BLaER1 (cell line): ENCODE measurements at regions not wholly inside any gene's neighbourhood (a gene's known extent, or its start where the extent isn't known, plus 50 kb on each side); places are given as distances from the start of the nearest gene placed in this dataset.

Experiments used
- H3K27ac ChIP-seq: shearing (Covaris generic); formaldehyde crosslinking; 2 replicates; pipeline ENCODE4 v1.8.1; 2022
- H3K27me3 ChIP-seq: shearing (Covaris generic); formaldehyde crosslinking; 2 replicates; pipeline ENCODE4 v1.8.1; 2022
- H3K36me3 ChIP-seq: shearing (Covaris generic); formaldehyde crosslinking; 2 replicates; pipeline ENCODE4 v1.8.1; 2022
- H3K4me1 ChIP-seq: shearing (Covaris generic); formaldehyde crosslinking; 2 replicates; pipeline ENCODE4 v1.8.1; 2022
- H3K4me2 ChIP-seq: shearing (Covaris generic); formaldehyde crosslinking; 2 replicates; pipeline ENCODE4 v1.8.1; 2022
- H3K4me3 ChIP-seq: shearing (Covaris generic); formaldehyde crosslinking; 2 replicates; pipeline ENCODE4 v1.8.1; 2022
- H3K9ac ChIP-seq: shearing (Covaris generic); formaldehyde crosslinking; 2 replicates; pipeline ENCODE4 v1.8.1; 2022
- H3K9me3 ChIP-seq: shearing (Covaris generic); formaldehyde crosslinking; 2 replicates; pipeline ENCODE4 v1.8.1; 2022
- H4K20me1 ChIP-seq: shearing (Covaris generic); formaldehyde crosslinking; 2 replicates; pipeline ENCODE4 v1.8.1; 2022
- Cebpa-rat ChIP-seq: shearing (Covaris generic); IDR thresholded peaks from 2 replicates; pipeline ENCODE4 v1.8.1; 2022

DNA sequence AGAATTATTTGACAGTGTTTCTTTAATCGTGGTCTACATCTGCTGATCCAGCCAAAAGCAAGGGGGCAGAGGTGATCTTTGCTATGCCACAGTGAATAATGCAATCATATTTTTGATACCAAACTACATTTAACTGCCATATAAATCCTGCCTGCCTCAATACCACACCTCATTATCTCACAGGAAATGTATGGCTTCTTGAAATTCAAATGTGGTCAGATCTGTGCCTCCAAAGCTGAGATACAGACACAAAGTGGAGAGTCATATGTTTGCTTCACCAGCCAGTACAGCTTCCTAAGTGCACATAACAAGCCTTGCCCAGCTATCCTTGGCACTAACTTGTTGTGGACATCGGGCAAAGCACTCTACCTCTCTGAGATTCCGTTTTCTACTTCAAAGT, 250.0 kb upstream of the NFIA start:
- Histone ChIP-seq H3K4me2 (peak overlapping the region; percentile 74), H3K9ac (no peak overlapping the region), H3K27me3 (no peaks in the 10 kb centered on the region), H3K27ac (no peak overlapping the region), H4K20me1 (no peaks in the 10 kb centered on the region), H3K36me3 (no peaks in the 10 kb centered on the region), H3K4me1 (peaks cover 23% of the 10 kb centered on the region), H3K4me3 (no peak overlapping the region), H3K9me3 (no peaks in the 10 kb centered on the region)
- no peak for TF ChIP-seq Cebpa-rat

DNA sequence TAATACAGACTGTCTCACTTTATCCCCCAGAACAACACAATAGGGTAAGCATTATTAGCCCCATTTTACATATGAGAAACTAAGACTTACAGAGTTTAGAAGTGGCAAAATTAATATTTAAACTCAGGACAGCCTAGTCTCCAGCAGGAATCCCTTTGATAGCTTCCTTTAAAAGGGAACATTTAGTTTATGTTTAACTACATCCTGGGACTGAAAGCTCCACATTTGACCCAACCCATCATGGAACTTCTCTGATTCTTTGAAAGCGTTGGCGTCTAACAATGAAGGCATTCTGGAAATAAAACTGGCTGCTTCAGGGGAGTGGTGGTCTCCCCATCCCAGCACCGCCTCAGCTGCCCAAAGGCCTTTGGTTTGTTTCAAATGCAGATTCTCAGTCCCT, 250.6 kb upstream of the NFIA start:
- peak overlapping the region; percentile 74; the same call in 1 of the 2 replicates for H3K4me2 ChIP-seq
- no peak for TF ChIP-seq Cebpa-rat
- H3K27me3 ChIP-seq: no peaks in the 10 kb centered on the region

DNA sequence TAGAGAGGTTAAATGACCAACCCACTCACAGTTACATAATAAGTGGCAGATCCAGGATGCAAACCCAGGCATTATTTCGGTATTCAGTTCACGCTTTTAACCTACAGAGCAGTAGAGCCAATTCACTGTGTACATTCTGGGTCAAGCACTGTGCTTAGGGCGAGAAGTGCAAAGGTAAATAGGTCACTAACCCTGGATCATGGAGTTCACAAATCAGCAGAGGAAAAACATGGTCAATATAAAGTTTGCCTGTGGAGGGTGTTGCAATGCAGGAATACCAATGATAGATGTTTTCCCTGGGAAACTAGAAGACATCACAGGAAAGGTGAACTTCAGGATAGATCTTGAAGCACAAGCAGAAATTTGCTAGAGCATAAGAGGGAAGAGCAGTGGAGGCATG, 253.4 kb upstream of the NFIA start:
- H3K4me1 ChIP-seq: peaks cover 22% of the 10 kb centered on the region
- H3K36me3 ChIP-seq: no peaks in the 10 kb centered on the region
- H3K4me3 ChIP-seq: no peak overlapping the region
- no peak overlapping the region for H3K27ac ChIP-seq
- H4K20me1 ChIP-seq: no peaks in the 10 kb centered on the region
- no peaks in the 10 kb centered on the region for H3K9me3 ChIP-seq
- no peak overlapping the region for H3K9ac ChIP-seq
- no peak for TF ChIP-seq Cebpa-rat
- H3K27me3 ChIP-seq: no peaks in the 10 kb centered on the region
- H3K4me2 ChIP-seq: no peak overlapping the region

More for the DNA sequence above, 250.6 kb upstream of the NFIA start:
- Histone ChIP-seq H3K36me3 (no peaks in the 10 kb centered on the region), H3K9me3 (no peaks in the 10 kb centered on the region), H4K20me1 (no peaks in the 10 kb centered on the region), H3K9ac (no peak overlapping the region), H3K4me1 (peaks cover 23% of the 10 kb centered on the region), H3K27ac (no peak overlapping the region), H3K4me3 (no peak overlapping the region)

DNA sequence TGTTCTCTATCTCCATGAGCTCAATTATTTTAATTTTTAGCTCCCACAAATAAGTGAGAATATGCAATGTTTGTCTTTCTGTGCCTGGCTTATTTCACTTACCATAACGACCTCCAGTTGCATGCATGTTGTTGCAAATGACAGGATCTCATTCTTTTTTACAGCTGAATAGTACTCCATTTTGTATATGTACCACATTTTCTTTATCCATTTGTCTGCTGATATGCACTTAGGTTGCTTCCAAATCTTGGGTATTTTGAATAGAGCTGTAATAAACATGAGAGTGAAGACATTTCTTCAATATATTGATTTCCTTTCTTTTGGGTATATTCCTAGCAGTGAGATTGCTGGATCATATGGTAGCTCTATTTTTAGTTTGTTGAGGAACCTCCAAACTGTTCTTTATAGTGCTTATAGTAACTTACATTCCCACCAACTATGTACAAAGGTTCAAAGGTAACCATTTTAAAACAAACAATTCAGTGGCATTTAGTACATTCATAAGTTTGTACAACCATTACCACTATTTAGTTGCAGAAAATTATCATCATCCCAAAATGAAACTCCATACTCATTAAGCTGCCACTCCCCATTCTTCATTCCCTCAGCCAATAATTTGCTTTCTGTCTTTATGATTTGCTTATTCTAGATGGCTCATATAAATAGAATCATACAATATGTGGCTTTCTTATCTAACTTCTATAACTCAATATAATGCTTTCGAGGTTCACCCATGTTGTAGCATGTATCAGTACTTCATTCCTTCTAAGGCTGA, 255.9 kb upstream of the NFIA start:
- H3K4me2 ChIP-seq: no peak overlapping the region
- H3K9me3 ChIP-seq: no peaks in the 10 kb centered on the region
- H3K36me3 ChIP-seq: no peaks in the 10 kb centered on the region
- no peaks in the 10 kb centered on the region for H3K4me1 ChIP-seq
- no peaks in the 10 kb centered on the region for H3K27me3 ChIP-seq
- H3K4me3 ChIP-seq: no peak overlapping the region
- H4K20me1 ChIP-seq: no peaks in the 10 kb centered on the region
- TF ChIP-seq Cebpa-rat: no peak
- H3K27ac ChIP-seq: no peak overlapping the region
- no peak overlapping the region for H3K9ac ChIP-seq

DNA sequence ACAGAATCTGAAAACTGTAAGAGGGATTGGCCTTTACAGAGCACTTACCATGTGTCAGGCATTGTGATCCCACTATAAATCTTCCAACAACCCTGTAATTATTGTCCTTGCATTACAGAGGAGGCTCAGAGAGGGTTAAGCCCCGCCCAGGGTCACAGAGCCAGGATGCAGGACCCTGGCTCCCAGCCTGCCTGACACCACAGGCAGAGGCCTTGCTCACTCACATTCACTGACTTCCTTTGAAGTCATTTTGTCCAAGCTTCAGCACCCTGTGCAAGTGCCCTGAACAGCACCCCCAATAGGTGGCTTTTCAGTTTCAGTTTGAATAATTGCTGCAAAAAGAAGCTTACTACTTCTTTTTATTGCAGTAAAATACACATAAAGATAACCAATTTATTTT, 256.8 kb upstream of the NFIA start:
- Histone ChIP-seq H3K4me2 (no peak overlapping the region), H4K20me1 (no peaks in the 10 kb centered on the region), H3K27ac (no peak overlapping the region), H3K4me3 (no peak overlapping the region), H3K9ac (no peak overlapping the region), H3K36me3 (no peaks in the 10 kb centered on the region), H3K27me3 (no peaks in the 10 kb centered on the region), H3K4me1 (no peaks in the 10 kb centered on the region), H3K9me3 (no peaks in the 10 kb centered on the region)
- TF ChIP-seq Cebpa-rat: no peak

DNA sequence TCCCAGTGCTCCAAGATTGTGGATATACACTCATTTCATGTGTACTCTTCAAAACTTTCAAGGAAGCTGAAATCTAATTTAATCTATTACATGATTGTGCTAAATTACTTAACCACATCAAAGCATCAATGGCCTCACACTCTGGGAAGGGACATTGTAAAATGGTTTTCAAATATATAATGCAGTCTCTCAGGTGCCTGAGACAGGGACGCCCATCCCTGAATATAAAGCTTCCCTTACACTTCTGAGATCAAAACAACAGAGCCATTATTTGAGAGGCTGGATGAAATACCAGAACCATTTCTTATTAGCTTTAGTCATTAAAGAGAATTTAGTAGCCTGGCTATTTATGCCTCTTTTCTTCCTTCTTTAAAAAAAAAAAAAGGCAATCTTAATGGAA, 259.2 kb upstream of the NFIA start:
- Histone ChIP-seq H3K4me2 (no peak overlapping the region), H3K4me1 (no peaks in the 10 kb centered on the region), H3K27ac (no peak overlapping the region), H3K9me3 (no peaks in the 10 kb centered on the region), H4K20me1 (no peaks in the 10 kb centered on the region), H3K27me3 (no peaks in the 10 kb centered on the region), H3K9ac (no peak overlapping the region), H3K36me3 (no peaks in the 10 kb centered on the region), H3K4me3 (no peak overlapping the region)
- TF ChIP-seq Cebpa-rat: no peak

DNA sequence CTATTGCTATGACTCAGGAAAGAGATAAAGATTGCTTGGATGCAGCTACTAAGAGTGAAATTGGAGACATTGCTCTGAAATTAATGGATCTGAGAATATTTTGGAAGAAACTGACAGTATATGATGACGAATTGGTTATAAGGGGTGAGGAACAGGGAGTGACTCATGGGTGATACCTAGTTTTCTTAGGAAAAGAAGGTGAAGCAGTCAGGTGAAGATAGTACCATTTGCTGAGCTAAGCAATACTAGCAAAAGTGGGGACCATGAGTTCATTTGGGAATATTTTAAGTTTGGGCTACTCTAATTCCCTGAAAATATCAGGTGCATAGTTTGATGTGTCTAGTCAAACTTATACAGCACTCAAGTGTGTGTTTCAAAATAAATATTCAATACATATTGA, 260.1 kb upstream of the NFIA start:
- H3K4me2 ChIP-seq: no peak overlapping the region
- no peak overlapping the region for H3K4me3 ChIP-seq
- no peaks in the 10 kb centered on the region for H3K9me3 ChIP-seq
- no peak overlapping the region for H3K27ac ChIP-seq
- no peaks in the 10 kb centered on the region for H4K20me1 ChIP-seq
- H3K9ac ChIP-seq: no peak overlapping the region
- no peak for TF ChIP-seq Cebpa-rat
- no peaks in the 10 kb centered on the region for H3K4me1 ChIP-seq
- H3K27me3 ChIP-seq: no peaks in the 10 kb centered on the region
- H3K36me3 ChIP-seq: no peaks in the 10 kb centered on the region

DNA sequence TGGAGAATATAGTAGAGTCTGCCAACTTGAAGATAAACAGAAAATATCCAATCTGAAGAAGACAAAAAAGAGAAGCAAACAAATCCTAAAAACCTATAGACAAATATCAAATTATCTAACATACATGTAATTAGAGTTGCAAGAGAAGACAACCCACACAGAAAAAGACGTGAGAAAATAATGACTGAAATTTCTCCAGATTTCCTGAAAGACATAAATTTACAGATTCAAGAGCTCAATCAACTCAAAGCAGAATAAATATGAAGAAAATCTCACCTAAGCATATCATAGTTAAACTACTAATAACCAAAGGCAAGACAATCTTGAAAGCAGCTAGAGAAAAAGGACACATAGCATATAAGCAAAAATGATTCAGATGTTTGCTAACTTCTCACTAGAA, 261.2 kb upstream of the NFIA start:
- TF ChIP-seq Cebpa-rat: no peak
- H3K4me3 ChIP-seq: no peak overlapping the region
- no peaks in the 10 kb centered on the region for H3K4me1 ChIP-seq
- no peak overlapping the region for H3K27ac ChIP-seq
- no peaks in the 10 kb centered on the region for H3K27me3 ChIP-seq
- no peaks in the 10 kb centered on the region for H3K9me3 ChIP-seq
- no peak overlapping the region for H3K9ac ChIP-seq
- H4K20me1 ChIP-seq: no peaks in the 10 kb centered on the region
- no peak overlapping the region for H3K4me2 ChIP-seq
- no peaks in the 10 kb centered on the region for H3K36me3 ChIP-seq

DNA sequence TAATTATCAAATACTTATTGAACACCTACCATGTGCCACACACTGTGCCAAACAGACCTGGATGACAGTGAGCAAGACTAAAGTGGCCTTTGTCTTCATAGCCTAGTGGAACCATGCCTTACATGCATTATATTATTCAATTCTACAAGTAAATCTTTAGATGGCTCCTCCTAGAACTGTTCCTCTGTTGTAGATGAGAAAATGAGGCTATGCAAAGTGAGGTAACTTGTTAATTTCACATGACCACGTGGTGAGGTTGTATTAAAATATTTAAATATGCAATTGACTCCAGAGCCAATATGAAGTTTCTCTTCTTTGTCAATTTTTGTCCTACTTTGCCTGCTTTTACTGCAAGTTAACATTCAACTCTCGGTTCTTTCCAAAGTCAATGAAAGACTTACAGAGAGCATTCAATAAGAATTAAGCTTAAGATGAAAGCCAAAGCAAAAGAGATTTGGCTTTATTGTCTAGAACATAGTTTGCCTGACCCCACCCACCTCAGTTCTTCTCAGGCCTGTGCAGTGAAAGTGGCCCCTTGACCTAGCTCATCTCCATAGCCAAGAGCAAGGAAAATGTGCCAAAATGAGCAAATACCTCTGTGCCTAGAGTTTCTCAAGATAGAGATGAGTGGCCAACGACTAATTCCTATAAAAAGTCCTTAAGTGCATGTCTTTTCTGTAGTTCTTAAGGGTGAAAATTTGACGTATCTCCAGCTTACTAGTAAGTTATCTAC, 263.2 kb upstream of the NFIA start:
- no peak overlapping the region for H3K27ac ChIP-seq
- no peaks in the 10 kb centered on the region for H3K4me1 ChIP-seq
- no peaks in the 10 kb centered on the region for H4K20me1 ChIP-seq
- no peaks in the 10 kb centered on the region for H3K36me3 ChIP-seq
- H3K9ac ChIP-seq: no peak overlapping the region
- no peak overlapping the region for H3K4me3 ChIP-seq
- no peak overlapping the region for H3K4me2 ChIP-seq
- H3K9me3 ChIP-seq: no peaks in the 10 kb centered on the region
- TF ChIP-seq Cebpa-rat: no peak
- no peaks in the 10 kb centered on the region for H3K27me3 ChIP-seq

DNA sequence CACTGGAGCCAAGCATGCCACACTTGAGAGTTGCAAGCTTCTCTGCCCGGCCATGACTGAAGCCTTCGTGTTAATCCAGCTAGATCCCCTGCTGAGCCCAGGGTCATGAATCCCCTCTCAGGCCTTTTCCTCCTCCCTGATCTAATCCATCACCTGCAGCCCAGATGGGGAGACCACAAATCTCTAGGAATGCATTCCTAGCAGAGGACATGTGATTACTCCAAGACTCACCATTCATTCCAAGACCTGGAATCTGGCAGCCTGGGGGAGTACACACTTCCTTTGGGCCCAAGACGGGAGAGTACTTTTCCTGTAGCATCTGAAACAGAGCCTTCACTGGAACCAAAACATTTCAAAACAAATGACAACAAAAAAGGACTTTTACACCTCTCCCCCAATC, 269.3 kb upstream of the NFIA start:
- Histone ChIP-seq H3K4me2 (no peak overlapping the region), H3K4me3 (no peak overlapping the region), H3K9ac (no peak overlapping the region), H3K36me3 (no peaks in the 10 kb centered on the region), H3K27ac (no peak overlapping the region), H3K9me3 (no peaks in the 10 kb centered on the region), H4K20me1 (no peaks in the 10 kb centered on the region), H3K4me1 (peaks cover 12% of the 10 kb centered on the region), H3K27me3 (no peaks in the 10 kb centered on the region)
- TF ChIP-seq Cebpa-rat: no peak
